SH-SY5Y (cell line): ENCODE measurements at regions not wholly inside any gene's neighbourhood (a gene's known extent, or its start where the extent isn't known, plus 50 kb on each side); places are given as distances from the start of the nearest gene placed in this dataset.

Source experiments
- GATA2 ChIP-seq: IDR thresholded peaks from 2 replicates; pipeline ENCODE4 v1.6.1; 2011; ENCODE audit warnings: mild to moderate bottlenecking, low read depth, low read length
- GATA3 ChIP-seq: IDR thresholded peaks from 2 replicates; pipeline ENCODE4 v1.6.1; 2011; ENCODE audit warnings: low read depth, mild to moderate bottlenecking, low read length, moderate library complexity

- no peak for TF ChIP-seq GATA3
- TF ChIP-seq GATA2: no peak
These were observed 354.2 kb upstream of the ZWINT start for GRCh38 chr10:56715262-56715661.
